HG03558 (cell line): ENCODE measurements at regions not wholly inside any gene's neighbourhood (a gene's known extent, or its start where the extent isn't known, plus 50 kb on each side); places are given as distances from the start of the nearest gene placed in this dataset.

Source experiments
- ATAC-seq: cut with Tn5 transposase; IDR thresholded peaks from one replicate; pipeline ENCODE4 v1.9.1; 2021; ENCODE audit warnings: moderate number of reproducible peaks; ENCODE audit not compliant: unreplicated experiment; ENCODE audit errors: extremely low read depth

DNA sequence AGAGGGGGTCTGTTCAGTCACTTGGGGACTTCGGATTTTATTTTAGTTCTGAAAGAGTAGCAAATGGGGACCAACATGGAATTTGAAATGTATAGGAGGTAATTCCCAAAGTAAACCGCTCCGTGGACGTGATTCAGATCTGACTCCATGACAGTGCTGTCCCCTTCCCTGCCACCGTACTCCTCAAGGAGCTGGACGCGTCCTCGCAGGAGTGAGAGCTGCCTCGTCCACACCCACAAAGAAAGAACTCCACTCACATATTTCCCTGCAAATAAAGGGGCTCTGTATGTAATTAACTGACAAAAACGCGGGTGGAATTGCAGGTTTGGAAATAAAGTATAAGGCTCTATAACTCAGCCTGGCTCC lies 183.6 kb downstream of the ETS2 start:
- ATAC-seq, result no peak

GRCh38 chr21:38988509-38989378 lies 183.0 kb downstream of the ETS2 start:
- ATAC-seq, result no peak

GRCh38 chr21:38987633-38988508 lies 182.1 kb downstream of the ETS2 start:
- no peak for ATAC-seq

DNA sequence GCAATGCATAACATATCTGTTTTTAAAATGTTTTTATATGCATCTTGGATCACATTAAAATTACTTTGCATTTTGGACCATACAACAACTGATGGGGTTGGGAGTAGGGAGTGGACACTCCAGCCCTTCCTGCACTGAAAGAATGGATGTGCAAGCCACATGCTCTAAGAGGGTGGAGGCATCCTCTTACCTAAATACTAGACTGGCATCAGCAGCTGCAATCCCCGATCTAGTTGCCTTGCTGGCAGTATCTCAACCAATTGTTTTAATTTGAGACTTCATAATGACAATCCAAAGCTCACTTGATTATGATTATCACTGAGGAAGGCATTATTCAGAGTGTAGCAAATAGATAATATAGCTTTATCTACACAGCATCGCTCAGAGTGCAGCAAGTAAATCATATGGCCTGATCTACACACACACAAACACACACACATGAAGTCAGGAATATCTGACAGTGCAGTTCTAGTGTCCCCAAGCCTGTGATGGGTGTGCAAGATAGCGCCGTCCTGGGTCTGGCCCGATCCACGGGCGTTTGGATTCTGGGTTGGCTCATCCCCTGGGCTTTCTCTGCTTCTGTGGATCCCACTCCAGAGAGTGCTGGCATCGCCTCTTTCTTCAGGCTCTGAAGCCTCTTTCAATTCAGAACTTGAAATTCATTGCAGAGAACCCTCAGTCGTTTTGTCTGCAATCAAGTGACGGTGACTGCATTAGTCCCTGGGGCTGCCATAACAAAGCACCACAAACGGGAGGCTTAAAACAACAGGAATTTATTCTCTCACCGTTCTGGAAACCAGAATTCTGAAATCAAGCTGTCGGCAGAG lies 181.3 kb downstream of the ETS2 start:
- no peak for ATAC-seq

DNA sequence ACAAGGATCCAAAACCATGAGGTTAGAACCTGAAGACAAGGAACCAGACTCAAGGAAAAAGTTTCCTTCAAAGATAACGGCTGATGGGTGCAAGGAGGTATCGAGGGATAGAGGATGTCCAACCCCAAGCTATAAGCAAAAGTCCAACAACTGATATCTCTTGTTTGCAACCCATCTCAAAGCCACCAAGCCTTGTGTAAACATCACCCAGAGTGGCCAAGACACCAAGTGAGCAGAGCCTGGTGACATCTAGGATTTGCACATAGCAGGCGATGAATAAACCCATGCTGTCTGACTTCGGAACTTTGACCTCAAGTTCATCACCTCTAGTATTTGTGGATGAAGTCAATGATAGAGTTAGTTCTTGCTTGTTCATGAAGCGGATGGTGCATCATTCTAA lies 180.7 kb downstream of the ETS2 start:
- no peak for ATAC-seq

- ATAC-seq, result no peak
Observed at GRCh38 chr21:38985568-38986378, 180.0 kb downstream of the ETS2 start.

DNA sequence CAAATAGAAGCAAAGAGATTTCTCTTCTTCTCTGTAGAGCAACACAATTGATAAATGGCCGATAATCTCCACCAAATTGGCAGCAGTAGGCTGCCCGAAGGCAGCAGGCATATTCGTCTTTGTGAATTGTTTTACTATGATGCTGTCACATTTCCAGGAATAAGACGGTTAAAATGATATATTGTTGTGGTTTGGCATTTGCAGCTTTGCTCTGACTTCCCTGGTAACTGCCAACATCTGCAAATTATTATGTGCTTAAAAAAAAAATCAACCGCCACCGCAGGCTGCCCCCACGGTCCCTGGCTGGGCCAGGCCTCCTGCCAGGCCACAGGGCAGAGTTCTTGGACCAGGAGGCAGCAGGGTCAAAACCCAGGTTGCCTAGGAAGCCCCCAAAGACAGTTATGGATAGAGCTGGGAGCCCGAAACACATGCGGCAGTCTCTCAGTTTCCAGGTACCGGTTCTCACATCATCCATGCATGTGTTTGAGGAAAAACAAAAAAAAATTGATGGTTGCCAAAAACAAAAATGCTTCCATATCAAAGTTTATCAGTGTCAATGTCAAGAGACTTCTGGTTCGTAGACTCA lies 179.3 kb downstream of the ETS2 start:
- ATAC-seq, result no peak

DNA sequence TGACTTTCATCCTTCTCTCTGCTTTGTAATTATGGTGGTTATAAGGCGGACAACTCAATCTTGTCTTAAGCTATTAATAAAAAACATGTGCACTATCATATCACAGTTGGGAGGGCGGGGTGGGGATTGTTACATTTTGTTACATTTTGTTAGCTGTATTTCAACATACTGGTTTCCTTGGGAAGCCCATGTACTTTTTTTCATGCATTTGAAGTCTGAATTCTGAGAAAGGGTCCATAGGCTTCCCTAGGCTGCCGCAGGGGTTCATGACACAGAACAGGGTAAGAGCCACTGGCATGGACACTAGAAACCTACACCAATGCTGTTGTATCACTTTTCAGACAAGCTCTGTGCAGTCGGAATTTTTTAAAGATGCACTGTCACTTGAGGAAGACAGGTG lies 178.8 kb downstream of the ETS2 start:
- ATAC-seq, result no peak

- no peak for ATAC-seq
Observed at GRCh38 chr21:38983560-38983959, 177.8 kb downstream of the ETS2 start.

DNA sequence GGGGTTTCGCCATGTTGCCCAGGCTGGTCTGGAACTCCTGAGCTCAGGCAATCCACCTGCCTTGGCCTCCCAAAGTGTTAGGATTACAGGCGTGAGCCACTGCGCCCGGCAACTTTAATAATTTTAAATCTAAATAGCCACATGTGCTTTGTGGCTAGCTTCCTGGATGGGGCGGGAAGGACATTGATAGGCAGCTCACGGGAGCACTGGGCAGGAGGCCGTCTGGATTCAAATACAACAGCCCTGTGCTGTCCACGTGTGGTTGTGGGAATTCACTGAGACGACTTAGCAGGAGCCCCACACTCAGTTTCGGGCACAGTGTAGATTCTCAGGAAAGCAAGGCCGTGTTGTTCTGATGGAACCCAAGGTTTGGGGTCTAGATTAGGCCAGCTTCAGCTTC lies 177.1 kb downstream of the ETS2 start:
- no peak for ATAC-seq

DNA sequence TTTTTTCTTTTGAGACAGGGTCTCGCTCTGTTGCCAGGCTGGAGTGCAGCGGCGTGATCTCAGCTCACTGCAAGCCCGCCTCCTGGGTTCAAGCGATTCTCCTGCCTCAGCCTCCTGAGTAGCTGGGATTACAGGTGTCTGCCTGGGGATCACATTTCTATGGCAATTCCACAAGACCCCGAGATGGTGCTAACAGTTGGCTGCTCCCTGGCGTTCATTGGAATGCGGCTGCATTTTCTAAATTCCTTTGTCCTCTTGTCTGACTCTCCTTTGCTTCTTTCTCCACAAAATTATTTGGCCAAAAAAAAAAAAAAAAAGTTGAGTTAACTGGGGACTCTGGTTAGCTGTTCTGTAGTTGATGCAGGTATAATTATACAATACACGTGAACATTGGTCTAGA lies 176.4 kb downstream of the ETS2 start:
- ATAC-seq, result no peak

DNA sequence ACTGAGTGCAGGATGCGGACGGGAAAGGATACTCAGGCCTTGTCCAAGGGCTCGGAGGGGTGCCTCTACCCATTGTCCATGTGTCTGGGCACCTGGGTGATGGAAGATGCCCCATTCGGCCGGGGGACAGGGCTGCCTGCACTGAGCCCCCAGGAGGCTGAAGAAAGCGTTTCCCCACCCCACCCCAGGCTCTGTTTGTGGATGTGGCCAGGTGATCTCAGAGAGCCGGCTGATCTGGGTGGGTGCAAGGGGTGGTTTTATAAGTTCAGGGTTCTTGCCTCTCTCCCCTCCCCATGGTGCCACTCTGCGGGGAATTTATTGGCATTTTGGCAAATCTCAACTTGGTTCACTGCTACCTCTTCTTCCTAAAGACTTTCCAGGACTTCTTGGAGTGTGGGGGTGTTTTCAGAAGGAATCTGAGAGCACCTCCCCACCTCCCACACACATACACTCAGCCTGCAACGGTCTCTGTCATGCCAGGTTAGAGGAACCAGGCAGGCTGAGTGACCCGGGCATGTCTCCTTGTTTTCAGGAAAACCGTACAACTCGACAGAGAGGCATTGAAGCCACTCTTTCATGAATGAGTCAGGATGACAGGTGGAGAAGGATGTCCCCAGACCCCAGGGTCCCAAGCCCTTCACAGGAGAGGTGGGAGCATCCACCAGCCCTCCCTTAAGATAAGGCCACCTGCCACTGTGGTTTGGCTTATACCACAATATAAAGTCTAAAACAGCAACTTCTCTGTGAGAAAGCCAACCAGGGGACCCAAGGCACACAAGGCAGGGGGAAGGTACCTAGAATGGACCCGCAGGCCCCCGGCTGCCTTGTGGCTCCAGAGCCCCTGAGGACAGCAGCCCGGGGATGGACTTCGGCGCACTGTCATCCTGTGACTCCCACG lies 174.9 kb downstream of the ETS2 start:
- no peak for ATAC-seq

DNA sequence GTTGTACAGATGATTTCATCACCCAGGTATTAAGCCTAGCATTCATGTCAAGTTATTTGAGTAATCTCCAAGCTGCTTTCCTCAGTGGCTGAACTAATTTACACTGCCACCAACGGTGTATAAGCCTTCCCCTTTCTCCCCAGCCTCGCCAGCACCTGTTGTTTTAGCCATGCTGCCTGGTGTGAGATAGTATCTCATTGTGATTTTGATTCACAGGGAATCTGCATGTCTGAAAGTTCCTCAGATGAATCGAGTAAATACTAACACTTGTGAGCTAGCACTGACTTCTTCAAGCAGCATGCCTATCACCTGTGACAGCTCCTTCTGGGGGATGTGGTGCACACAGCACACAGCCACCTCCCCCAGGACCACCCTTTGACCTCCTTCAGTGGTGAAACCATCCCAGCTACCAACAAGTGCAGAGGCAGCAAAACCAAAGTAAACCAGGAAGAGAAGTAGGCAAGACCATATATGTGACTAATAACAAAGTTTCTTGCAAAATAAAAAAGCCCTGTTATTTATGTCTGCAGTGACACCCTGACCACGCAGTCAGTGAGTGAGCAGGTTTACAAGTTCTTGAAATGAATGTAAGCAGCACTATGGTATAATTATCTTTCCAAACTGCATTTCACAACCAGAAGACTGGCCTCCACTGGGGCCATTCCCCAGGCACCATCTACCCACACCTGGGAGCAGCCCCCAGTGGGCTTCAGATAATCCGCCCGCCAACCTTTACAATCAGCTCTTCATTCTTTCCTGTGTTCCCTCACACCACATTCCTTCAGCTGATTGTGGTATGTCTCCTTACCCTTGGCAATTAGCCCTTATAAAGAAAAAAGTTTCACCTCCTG lies 173.8 kb downstream of the ETS2 start:
- no peak for ATAC-seq

GRCh38 chr21:38976900-38977299 lies 171.2 kb downstream of the ETS2 start:
- no peak for ATAC-seq

DNA sequence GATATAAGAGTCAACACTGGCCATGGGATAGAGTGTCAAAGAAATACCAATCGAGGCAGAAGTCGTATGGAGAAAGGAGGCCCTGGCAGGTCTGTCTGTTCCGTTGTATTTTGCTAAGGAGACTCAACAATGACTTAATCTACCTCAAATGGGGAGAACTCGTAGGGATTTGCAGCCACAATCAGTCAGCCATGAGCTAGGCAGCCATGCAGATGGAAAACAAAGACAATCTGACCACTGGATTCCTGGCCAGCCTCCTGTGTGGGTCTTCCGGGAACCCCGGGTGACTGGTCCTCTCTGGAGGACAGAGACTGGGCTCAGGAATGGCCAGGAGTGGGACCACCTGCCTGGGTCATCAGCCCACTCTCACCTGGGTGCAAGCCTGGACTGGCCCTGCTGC lies 167.8 kb downstream of the ETS2 start:
- no peak for ATAC-seq

- no peak for ATAC-seq
Observed at GRCh38 chr21:38972078-38972477, 166.3 kb downstream of the ETS2 start.

- no peak for ATAC-seq
Observed at GRCh38 chr21:38970765-38971164, 165.0 kb downstream of the ETS2 start.
